GM19452 (cell line): ENCODE measurements at regions not wholly inside any gene's neighbourhood (a gene's known extent, or its start where the extent isn't known, plus 50 kb on each side); places are given as distances from the start of the nearest gene placed in this dataset.
A peak's percentile ranks its signal among the peaks of the same experiment; 100 is the strongest.
"Not testable (repeated sequence)": the region's sequence is repeated elsewhere in the genome, so short reads cannot be mapped to it uniquely, and the experiment has no call there.

ENCODE experiments used
- ATAC-seq: cut with Tn5 transposase; IDR thresholded peaks from one replicate; pipeline ENCODE4 v1.9.1; 2021; ENCODE audit not compliant: unreplicated experiment

DNA sequence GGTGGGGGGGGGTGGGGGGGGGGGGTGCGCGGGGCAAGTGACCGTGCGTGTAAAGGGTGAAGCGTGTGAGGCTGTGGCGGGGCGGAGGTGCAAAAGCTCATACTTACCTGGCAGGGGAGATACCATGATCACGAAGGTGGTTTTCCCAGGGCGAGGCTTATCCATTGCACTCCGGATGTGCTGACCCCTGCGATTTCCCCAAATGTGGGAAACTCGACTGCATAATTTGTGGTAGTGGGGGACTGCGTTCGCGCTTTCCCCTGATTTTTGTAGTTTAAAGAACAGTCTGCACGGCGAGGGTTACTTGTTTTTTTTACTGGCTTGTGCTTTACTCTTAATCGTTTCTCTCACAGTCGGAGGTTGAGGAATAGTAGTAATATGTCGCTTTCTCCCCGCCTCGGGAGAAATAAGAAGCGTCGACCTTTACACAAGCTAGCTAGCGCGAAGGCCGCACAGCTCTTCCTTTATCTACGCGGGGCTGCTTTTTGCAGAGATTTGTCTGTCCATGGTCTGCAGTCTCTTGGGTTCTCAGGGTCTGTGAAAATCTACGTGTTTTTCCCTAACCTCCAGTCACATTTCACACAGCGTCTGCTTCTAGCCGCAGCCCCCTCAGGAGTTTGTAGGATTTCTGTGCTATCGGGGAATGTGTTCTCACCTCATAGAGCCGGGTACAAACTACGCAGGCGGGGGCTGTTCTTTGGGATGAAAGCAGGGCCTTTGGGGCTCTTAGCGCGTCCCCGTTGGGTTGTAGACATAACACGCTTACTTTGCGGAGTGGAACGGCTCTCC is 148.1 kb upstream of the NOTCH2NLA start:
- ATAC-seq = peak; percentile 95

DNA sequence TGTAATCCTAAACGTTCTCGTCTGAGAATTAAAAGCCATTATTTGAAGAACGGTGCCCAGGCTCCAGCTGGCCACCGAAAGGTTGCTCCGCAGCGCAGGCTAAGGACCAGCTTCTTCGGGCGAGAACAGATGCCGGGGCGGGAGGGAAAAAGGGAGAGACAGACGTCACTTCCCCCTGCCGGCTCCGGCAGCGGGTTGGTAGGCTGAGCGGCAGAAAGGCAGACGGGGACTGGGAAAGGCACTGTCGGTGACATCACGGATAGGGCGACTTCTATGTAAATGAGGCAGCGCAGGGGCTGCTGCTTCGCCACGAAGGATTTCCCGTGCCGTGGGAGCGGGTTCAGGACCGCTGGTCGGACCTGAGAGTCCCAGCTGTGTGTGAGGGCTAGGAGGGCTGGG is 147.5 kb upstream of the NOTCH2NLA start:
- ATAC-seq = peak; percentile 50

DNA sequence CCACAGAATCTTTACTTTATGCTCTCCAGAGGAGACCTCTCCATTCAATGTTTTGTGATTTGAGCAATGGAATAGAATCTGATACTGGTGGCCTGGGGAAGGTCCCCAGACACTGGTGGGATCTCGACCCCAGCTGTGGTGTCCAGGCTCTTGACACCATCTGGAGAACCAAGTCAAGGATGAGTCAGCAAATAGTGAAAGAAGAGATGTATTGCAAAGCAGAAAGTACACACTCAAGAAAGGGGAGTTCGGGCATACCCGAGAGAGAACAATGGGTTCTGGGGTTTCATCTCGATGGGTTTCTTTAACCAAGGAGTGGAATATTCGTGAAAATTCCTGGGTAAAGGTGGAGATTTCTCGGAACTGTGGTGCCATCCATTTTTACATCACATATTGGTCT is 146.3 kb upstream of the NOTCH2NLA start:
- ATAC-seq = not testable (repeated sequence)

DNA sequence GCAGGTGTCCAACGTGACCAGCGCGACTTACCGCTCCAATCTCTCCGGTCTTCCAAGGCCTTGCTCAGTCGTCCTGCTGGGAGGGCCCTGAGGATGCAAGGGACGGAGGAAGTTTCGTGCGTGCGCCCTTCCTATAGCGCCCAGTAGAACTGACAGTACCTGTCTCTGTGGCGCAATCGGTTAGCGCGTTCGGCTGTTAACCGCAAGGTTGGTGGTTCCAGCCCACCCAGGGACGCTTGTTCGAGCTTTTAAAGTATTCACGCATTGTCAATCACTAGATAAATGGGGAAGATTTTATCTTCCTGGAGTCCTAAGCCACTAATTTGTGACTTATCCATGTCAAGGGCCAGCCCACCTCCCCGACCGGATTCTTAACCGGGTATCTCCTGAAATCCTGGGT is 141.1 kb upstream of the NOTCH2NLA start:
- not testable (repeated sequence) for ATAC-seq

DNA sequence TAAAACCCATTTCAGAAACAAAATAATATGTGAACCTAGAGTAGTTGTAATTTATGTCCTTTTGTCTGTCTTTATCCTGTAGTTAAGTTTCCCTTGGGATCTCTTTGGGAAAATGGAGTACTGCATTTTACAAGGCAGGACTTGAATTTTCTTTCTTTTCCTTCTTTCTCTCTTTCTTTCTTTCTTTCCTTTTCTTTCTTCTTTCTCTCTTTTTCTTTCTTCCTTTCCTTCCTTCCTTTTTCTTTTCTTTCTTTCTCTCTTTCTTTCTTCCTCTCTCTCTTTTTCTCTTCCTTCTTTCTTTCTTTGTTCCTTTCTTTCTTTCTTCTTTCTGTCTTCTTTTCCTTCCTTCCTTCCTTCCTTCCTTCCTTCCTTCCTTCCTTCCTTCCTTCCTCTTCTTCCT is 126.6 kb upstream of the NOTCH2NLA start:
- ATAC-seq = not testable (repeated sequence)

DNA sequence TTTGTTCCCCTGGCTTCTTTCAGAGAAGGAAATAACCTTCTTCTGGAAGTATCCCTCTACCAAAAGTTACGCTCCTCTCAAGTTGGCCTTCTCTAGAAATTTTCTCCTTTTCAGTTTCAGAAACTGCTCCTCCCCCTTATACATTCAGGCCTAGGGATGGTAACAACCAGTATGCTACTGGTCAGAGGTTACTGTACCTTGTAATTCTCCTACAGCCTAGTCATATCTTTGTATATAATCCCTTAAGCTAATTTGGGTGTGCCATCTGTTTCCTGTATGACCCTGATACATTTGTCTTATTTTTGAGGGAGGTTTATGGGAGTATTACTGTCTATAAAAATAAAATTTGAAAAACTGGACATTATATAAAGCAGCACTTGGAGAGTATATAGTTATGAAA is 98.0 kb upstream of the NOTCH2NLA start:
- ATAC-seq = not testable (repeated sequence)

DNA sequence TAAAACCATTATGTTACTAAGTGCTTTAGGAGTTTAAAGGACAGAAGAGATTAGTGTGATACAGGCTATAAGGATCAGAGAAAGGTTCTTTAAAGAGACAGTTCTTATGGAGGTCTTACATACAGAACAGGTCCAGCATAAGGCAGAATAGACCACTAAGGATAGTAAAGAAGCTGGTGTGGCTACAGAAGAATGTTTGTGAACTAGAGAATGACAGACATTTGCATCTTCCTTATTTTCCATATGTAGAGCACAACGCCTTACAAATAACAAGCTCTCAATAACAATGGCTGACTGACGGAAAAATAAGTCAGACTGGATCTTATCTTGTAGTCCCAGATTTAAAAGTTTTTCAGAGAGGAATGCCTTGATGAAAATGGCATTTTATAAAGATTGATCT is 95.6 kb upstream of the NOTCH2NLA start:
- not testable (repeated sequence) for ATAC-seq

DNA sequence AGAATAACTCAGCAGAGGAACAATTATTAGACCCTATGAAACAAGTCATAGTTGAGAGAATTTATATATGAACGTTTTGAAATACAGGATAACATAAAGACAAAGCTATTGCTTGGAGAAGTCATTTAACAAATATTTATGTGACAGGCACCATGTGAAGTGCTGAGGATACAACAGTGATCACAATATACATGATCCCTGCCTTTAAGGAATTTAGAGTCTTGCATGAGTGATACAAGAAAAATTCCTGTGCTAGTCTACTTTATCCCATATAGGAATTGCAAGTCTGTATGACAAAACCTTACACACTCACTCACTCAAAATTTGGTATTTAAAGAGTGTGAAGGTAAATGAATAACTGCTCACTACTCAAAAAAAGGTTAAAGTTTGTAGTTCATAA is 94.5 kb upstream of the NOTCH2NLA start:
- not testable (repeated sequence) for ATAC-seq

DNA sequence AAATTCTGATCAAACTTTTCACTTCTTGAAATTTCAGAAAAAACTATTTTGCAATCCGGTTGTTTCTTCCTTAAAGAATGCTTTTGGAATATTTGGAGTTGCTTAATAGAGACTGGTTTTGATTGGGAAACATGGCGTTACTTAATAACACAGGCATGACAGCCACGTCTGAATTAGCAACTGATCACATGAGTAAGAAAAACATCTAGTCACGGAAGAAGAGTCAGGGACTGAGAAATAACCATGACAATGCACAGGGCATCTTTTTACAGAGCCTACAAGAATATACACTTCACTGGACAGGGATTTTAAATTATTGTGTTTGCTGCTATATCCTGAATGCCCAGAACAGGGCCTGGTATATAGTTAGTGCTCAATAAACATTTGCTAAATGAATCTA is 94.1 kb upstream of the NOTCH2NLA start:
- ATAC-seq = not testable (repeated sequence)

DNA sequence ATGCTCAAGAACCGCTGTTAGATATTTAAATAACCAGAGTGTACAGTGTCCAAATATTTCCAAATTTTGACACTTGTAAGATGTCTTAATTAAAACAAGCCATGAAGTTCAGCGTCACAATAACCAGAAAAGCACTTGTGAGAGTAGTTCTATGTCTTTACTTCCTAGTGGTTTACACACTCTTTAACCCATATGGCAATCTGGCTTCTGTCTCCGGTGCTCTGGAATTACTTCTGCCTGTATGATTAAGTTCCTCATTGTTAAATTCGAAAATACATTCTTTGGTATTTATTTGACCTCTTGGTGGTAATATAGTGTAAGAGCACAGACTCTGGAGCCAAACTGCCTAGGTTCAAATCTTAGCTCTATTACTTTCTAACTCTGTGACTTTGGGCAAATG is 89.9 kb upstream of the NOTCH2NLA start:
- not testable (repeated sequence) for ATAC-seq

DNA sequence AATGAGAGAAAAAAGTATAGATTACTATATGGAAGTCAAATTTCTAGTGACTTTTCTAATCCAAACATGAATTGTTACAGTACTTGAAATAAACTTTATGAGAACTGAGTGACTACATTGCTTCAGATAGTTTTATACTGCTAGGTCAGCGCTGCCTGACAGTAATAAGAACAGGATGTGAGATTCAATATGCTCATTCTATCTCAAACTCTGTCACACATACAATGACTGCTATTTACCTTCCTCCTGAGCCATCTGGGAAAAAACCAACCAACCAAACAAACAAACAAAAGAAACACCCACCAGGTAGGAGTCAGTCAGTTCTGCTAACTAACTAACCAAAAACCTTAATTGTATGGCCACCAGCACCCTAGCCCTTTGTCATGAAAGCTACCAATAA is 89.0 kb upstream of the NOTCH2NLA start:
- ATAC-seq = not testable (repeated sequence)

DNA sequence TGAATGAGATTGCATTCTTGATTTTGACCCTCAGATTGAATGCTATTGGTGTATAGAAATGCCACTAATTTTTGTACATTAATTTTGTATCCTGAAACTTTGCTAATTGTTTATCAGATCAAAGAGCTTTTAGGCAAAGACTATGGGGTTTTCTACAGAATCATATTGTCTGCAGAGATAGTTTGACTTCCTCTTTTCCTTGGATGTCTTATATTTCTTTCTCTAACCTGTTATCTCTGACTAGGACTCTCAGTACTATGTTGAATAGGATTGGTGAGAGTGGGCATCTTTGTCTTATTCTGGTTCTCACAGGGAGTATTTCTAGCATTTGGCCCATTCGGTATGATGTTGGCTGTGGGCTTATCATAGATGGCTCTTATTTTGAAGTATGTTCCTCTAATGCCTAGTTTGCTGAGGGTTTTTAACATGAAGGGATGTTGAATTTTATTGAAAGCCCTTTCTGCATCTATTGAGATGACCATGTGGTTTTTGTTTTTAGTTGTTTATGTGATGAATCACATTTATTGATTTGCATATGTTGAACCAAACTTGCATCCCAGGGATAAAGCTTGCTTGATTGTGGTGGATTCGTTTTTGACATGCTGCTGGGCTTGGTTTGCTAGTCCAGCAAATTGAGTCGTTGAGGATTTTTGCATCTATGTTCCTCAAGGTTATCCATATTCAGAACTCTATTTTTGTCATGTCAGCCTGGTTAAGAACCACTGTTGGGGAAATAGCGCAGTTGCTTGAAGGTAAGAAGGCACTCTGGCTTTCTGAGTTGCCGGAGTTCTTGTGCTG is 85.8 kb upstream of the NOTCH2NLA start:
- ATAC-seq = not testable (repeated sequence)

DNA sequence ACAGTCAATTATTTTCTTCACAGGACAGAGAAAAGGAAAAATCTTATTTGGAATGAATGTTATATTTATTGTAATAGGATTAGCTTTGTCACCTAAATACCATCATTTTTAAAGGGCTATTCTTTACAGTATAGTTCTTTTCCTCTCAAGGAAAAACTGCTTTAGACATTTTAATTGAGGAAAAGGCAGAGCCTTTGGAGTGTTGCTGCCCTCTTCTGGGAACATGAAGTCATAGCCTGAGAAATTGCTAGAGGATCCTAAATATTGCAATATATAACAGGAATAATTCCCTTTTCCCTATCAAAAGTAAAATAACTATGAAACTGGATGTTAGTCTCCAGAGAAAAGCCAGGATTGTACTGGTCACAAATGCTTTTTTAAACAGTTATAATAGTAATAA is 81.8 kb upstream of the NOTCH2NLA start:
- not testable (repeated sequence) for ATAC-seq

DNA sequence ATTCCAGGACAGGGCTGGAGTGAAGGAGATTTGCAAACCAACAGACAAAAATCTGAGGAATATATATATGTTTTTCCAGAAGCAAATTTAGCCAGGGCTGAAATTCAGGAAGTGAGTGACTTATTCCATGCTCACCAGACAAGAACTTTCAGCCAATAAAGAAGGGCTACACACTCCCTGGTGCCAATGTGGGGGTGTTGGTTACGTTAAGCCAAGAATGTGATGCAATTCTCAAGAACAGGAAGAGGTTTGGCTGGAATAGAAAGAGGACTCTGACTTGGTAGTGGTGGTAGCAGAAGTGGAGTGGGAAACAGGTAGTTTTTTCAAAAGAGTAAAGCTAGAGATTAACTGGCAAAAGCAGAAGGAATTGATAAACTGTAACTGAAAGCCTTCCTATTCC is 80.6 kb upstream of the NOTCH2NLA start:
- ATAC-seq = not testable (repeated sequence)

DNA sequence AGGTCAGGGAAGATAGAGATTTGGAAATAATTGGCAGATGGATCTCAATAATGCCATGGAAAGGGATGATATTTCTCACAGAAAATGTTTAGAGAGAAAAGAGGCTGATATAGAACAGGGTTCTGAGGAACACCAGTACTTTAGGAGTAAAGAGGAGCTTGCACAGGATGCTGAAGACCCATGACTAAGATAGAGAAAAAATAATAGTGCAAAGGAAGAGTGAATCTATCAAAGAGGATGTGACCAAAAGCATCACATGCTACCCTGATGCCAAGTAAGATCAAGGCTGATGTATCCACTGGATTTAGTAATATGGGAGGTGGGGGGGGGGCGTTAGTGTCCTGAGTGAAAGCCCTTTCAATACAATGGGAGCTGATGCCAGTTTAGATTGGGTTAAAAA is 80.1 kb upstream of the NOTCH2NLA start:
- not testable (repeated sequence) for ATAC-seq

DNA sequence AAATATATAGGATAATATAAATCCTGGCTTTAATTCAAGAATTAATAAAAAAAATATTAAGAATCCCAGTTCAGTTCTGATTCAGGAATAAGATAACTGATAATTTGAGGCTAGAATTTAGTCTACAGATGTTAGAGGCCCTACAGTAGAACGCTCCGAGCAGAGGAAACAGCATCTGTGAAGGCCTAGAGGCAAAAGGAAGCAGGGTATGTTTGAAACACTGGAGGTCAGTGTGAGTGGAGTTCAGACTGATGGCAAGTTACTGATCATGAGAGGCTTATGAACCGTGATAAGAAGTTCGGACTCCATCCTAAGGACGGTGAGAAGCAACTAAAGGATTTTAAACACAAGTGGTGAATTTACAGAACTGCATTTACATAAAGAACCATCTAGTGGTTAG is 79.3 kb upstream of the NOTCH2NLA start:
- not testable (repeated sequence) for ATAC-seq

DNA sequence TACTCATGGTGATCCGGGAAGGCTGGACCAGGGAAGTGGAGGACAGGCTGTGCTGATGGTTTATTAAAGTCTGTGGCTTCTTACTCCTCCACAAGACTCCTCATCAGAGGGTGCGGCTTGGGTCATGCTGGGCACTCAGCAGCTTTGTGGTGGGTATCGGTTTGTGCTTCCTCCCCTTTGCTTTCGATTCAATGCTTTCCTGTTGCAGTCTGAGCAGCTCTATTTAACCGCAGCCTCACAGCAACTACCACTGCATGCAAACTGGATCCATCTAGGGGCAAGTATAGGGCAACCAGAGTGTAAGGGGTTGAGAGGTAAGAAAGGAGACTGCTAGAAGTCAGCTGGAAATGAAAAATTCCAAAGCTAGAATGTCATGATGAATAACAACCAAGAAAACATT is 78.8 kb upstream of the NOTCH2NLA start:
- peak; percentile 98 for ATAC-seq

DNA sequence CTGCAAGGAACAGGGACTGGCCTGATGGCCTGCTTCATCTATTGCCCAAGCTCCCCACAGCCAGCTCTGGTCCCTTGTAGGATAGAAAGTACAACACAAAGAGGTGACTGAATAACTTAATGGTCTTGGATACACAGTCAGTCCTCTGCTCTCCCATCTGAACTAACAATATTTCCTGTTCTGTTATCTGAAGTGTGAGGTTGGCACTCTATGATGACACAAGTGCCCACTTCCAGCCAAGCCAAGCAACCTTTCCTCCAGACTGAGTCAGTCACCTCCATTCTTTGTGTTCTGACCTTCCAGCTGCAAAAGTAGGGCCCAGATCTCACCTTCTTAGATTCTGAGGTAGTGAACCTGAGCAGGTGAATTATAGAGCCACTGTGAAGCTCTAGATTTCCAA is 77.8 kb upstream of the NOTCH2NLA start:
- ATAC-seq = not testable (repeated sequence)

DNA sequence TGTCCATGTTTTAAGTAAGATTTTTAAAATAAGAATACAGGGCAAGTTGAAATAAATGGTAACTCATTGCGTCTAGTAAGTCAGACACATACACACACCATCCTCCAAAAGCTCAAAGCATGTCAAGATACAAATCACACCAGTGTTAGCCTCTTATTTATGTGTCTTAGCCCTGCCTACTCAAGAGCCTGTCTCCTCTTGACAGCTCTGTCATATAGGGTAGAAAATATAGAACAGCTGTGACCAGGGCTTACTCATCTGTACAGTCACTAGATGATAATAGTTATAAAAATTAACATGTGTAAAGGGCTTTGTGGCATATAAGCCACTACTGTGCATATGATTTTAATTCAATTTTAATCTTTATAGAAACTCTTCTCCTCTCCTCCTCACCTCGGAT is 76.6 kb upstream of the NOTCH2NLA start:
- ATAC-seq = not testable (repeated sequence)

DNA sequence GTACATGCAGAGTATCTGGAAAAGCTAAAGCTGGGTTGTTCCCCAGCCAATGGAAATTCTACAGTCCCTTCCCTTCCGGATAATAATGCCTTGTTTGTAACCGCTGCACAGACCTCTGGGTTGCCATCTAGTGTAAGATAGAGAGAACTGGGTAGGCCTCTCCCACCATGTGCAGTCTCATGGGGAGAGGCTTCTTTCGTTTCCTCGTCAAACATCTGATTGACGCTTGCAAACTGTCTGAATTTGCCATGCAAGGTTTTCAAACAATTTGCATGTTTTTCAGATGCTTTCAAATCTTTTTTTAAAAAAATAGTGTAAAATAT is 69.7 kb upstream of the NOTCH2NLA start:
- peak; percentile 79 for ATAC-seq

DNA sequence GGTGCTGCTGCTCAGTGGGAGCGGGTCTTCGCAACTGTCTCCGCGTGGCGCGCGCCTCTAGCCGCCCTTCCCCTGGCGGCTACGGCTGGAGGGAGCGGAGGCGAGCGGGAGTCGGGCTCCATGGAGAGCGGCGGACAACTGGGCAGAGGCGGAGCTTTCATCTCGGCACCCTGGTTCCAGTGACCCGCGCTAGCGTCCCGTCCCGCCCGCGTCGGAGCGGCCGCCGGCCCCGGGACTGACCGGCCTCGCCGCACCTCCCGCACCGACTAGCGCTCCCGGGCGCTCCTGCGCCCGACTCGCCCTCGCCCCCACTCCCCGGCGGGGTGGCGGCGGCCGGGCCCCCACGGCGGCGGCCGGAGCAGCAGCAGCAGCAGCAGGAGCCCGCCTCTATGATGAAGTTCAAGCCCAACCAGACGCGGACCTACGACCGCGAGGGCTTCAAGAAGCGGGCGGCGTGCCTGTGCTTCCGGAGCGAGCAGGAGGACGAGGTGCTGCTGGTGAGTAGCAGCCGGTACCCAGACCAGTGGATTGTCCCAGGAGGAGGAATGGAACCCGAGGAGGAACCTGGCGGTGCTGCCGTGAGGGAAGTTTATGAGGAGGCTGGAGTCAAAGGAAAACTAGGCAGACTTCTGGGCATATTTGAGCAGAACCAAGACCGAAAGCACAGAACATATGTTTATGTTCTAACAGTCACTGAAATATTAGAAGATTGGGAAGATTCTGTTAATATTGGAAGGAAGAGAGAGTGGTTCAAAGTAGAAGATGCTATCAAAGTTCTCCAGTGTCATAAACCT is 69.2 kb upstream of the NOTCH2NLA start:
- ATAC-seq = peak; percentile 61
